ENCODE measurements at regions not wholly inside any gene's neighbourhood (a gene's known extent, or its start where the extent isn't known, plus 50 kb on each side); places are given as distances from the start of the nearest gene placed in this dataset.

GRCh38 chr10:120156614-120157274 is 264.2 kb downstream of the SEC23IP start (continued):
- TF ChIP-seq CBFA2T3 (IDR thresholded peaks at IDR 0.05) (no peak), ZNF507 (tag; conservative IDR thresholded peaks at IDR 0.05) (no peak), MECOM (CRISPR knock-in tag; IDR thresholded peaks at IDR 0.05) (no peak), HMGXB4 (CRISPR knock-in tag; IDR thresholded peaks at IDR 0.05) (no peak), GATAD2B (IDR thresholded peaks at IDR 0.05; ENCODE audit: borderline replicate concordance) (no peak), NR0B1 (IDR thresholded peaks at IDR 0.05; ENCODE audit: partially characterized antibody) (no peak), PKNOX1 (IDR thresholded peaks at IDR 0.05) (no peak), KAT7 (CRISPR knock-in tag; IDR thresholded peaks at IDR 0.05; ENCODE audit: borderline replicate concordance) (no peak)
